Esophagus muscularis mucosa (tissue), 3 donors: ENCODE measurements at regions not wholly inside any gene's neighbourhood (a gene's known extent, or its start where the extent isn't known, plus 50 kb on each side); places are given as distances from the start of the nearest gene placed in this dataset.

ENCODE experiments used
- POLR2AphosphoS5 ChIP-seq, 2 donors: sonication (generic); formaldehyde crosslinking; IDR thresholded peaks; one replicate each; pipeline ENCODE4 v1.6.1; 2017; ENCODE audit warnings: antibody characterized with exemption in 2 of 2
- TF ChIP-seq, protein P1 (sequence below), 3 experiments: fragments of 200-600 bp in 2 of 3; fragments of 450-650 bp in 1 of 3; sonication (generic) in 2 of 3; IDR thresholded peaks; one replicate each; pipeline ENCODE4 v1.5.1; 2017 to 2019; ENCODE audit warnings: antibody characterized with exemption in 3 of 3, mild to moderate bottlenecking in 2 of 3, moderate library complexity in 1 of 3

DNA sequence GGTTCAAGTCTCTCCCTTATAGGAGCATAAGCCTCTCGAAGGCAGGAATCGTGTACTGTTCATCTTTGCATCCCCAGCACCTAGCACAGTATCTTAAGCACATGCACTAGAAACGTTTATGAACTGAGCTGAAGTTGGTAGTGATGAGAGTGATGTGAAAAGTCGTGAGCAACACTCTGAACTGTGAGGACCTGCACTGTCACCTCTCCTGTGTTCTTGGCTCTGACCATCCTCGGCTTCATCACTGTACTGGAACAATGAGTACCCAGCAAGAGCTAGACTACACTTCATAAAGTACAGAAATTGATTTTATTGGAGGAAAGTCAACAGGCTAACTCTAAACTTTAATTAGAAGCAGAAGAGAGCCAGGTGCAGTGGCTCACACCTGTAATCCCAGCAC, 473.6 kb downstream of the BCAT1 start:
- TF ChIP-seq, protein P1, sequence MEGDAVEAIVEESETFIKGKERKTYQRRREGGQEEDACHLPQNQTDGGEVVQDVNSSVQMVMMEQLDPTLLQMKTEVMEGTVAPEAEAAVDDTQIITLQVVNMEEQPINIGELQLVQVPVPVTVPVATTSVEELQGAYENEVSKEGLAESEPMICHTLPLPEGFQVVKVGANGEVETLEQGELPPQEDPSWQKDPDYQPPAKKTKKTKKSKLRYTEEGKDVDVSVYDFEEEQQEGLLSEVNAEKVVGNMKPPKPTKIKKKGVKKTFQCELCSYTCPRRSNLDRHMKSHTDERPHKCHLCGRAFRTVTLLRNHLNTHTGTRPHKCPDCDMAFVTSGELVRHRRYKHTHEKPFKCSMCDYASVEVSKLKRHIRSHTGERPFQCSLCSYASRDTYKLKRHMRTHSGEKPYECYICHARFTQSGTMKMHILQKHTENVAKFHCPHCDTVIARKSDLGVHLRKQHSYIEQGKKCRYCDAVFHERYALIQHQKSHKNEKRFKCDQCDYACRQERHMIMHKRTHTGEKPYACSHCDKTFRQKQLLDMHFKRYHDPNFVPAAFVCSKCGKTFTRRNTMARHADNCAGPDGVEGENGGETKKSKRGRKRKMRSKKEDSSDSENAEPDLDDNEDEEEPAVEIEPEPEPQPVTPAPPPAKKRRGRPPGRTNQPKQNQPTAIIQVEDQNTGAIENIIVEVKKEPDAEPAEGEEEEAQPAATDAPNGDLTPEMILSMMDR (IDR thresholded peaks at IDR 0.05), result no peak
- no peak for TF ChIP-seq POLR2AphosphoS5 (IDR thresholded peaks at IDR 0.05)
